Naive thymus-derived CD4-positive, alpha-beta T cell (primary cell): ENCODE measurements at regions not wholly inside any gene's neighbourhood (a gene's known extent, or its start where the extent isn't known, plus 50 kb on each side); places are given as distances from the start of the nearest gene placed in this dataset.
"Not testable (repeated sequence)": the region's sequence is repeated elsewhere in the genome, so short reads cannot be mapped to it uniquely, and the experiment has no call there.

ENCODE experiments used
- ATAC-seq: fragments of 150-1000 bp; cut with Tn5 transposase; 2 replicates; pipeline ENCODE4 v1.10.0; 2021; ENCODE audit warnings: mild to moderate bottlenecking, moderate library complexity
- CTCF ChIA-PET: fragments of 350-600 bp; sonication (Branson Sonifier 250); formaldehyde crosslinking; loops from one replicate; lab custom pipeline; 2021; ENCODE audit warnings: antibody characterized with exemption; lab: Charles Lee
- POLR2A ChIA-PET: fragments of 350-600 bp; sonication (Branson Sonifier 250); formaldehyde crosslinking; loops from one replicate; lab custom pipeline; 2021; ENCODE audit warnings: antibody characterized with exemption, inconsistent platforms; lab: Charles Lee
- DNase-seq, 9 donors: peaks; one replicate each; pipeline versions ENCODE4 v3.0.0 to v3.0.0-alpha.2; 2020 to 2022; ENCODE audit warnings: mixed read lengths in 1 of 9
- H3K27ac ChIP-seq: one replicate; pipeline ENCODE4 v1.7.0; 2013; ENCODE audit warnings: mild to moderate bottlenecking, low read depth, low read length, moderate library complexity
- H3K27me3 ChIP-seq, 2 donors: one replicate each; pipeline ENCODE4 v1.7.0; 2013; ENCODE audit warnings: low read length in 2 of 2, mild to moderate bottlenecking in 2 of 2, moderate library complexity in 2 of 2; ENCODE audit not compliant: control insufficient read depth in 2 of 2, insufficient read depth in 2 of 2
- H3K36me3 ChIP-seq, 3 experiments: 1 replicate in 2 of 3; 2 replicates in 1 of 3; pipeline ENCODE4 v1.7.0; 2013; ENCODE audit warnings: low read length in 3 of 3, mild to moderate bottlenecking in 3 of 3, moderate library complexity in 1 of 3; ENCODE audit not compliant: insufficient read depth in 3 of 3, control insufficient read depth in 2 of 3
- H3K4me1 ChIP-seq, 2 donors: one replicate each; pipeline ENCODE4 v1.7.0; 2013; ENCODE audit warnings: low read length in 2 of 2, mild to moderate bottlenecking in 2 of 2, moderate library complexity in 1 of 2; ENCODE audit not compliant: control insufficient read depth in 2 of 2, insufficient read depth in 2 of 2
- H3K4me3 ChIP-seq: 2 replicates; pipeline ENCODE4 v1.7.0; 2013; ENCODE audit warnings: mild to moderate bottlenecking, low read length
- H3K9me3 ChIP-seq, 3 experiments: 1 replicate in 2 of 3; 2 replicates in 1 of 3; pipeline ENCODE4 v1.7.0; 2013; ENCODE audit warnings: low read length in 3 of 3; ENCODE audit not compliant: control insufficient read depth in 2 of 3
- H3K27ac Mint-ChIP-seq, 9 donors: one replicate each; pipeline ENCODE4 v1.8.0; 2020 to 2022; ENCODE audit warnings: mixed read lengths in 9 of 9, mild to moderate bottlenecking in 8 of 9, moderate library complexity in 5 of 9, inconsistent platforms in 2 of 9
- H3K27me3 Mint-ChIP-seq, 5 donors: one replicate each; pipeline ENCODE4 v1.8.0; 2021 to 2022; ENCODE audit warnings: mixed read lengths in 5 of 5, mild to moderate bottlenecking in 1 of 5
- H3K36me3 Mint-ChIP-seq, 5 donors: one replicate each; pipeline ENCODE4 v1.8.0; 2020 to 2022; ENCODE audit warnings: mixed read lengths in 5 of 5, mild to moderate bottlenecking in 3 of 5, inconsistent platforms in 1 of 5
- H3K4me1 Mint-ChIP-seq, 7 donors: one replicate each; pipeline ENCODE4 v1.8.0; 2020 to 2022; ENCODE audit warnings: mixed read lengths in 7 of 7, mild to moderate bottlenecking in 3 of 7, inconsistent platforms in 1 of 7
- H3K4me3 Mint-ChIP-seq, 10 donors: one replicate each; pipeline ENCODE4 v1.8.0; 2020 to 2022; ENCODE audit warnings: mild to moderate bottlenecking in 10 of 10, mixed read lengths in 10 of 10, moderate library complexity in 6 of 10, inconsistent platforms in 2 of 10
- H3K9me3 Mint-ChIP-seq, 11 donors: one replicate each; pipeline ENCODE4 v1.8.0; 2020 to 2022; ENCODE audit warnings: mixed read lengths in 11 of 11, mild to moderate bottlenecking in 4 of 11, inconsistent platforms in 1 of 11, moderate library complexity in 1 of 11
- intact Hi-C, 2 donors: fragments of 100-400 bp; cut with micrococcal nuclease; formaldehyde crosslinking; loops; one replicate each; pipeline ENCODE4 v1.15.1; 2023

- H3K9me3 Mint-ChIP-seq, result peaks cover 0 to 21% (median 8%) of the 10 kb centered on the region in 11 donors
- H3K4me3 ChIP-seq, POLR2A ChIA-PET, H3K27me3 Mint-ChIP-seq, H3K4me1 ChIP-seq, H3K27ac ChIP-seq, H3K4me1 Mint-ChIP-seq, H3K27ac Mint-ChIP-seq, H3K4me3 Mint-ChIP-seq, H3K36me3 Mint-ChIP-seq, H3K36me3 ChIP-seq, CTCF ChIA-PET, intact Hi-C loops, H3K27me3 ChIP-seq, DNase-seq: not testable (repeated sequence)
- ATAC-seq, result peak; percentile 24
- H3K9me3 ChIP-seq, result peaks cover 0 to 36% (median 0%) of the 10 kb centered on the region in 3 experiments
These were observed 120.6 kb upstream of the TPTE start for GRCh38 chr21:10400622-10401361.

GRCh38 chr21:10402461-10402860 is 118.9 kb upstream of the TPTE start:
- ATAC-seq, result peak; percentile 8
- H3K27me3 Mint-ChIP-seq, H3K4me3 ChIP-seq, CTCF ChIA-PET, H3K36me3 Mint-ChIP-seq, H3K4me1 Mint-ChIP-seq, H3K27ac ChIP-seq, DNase-seq, intact Hi-C loops, H3K4me1 ChIP-seq, H3K27ac Mint-ChIP-seq, H3K4me3 Mint-ChIP-seq, H3K27me3 ChIP-seq, H3K36me3 ChIP-seq, POLR2A ChIA-PET: not testable (repeated sequence)
- peaks cover 0 to 36% (median 0%) of the 10 kb centered on the region in 3 experiments for H3K9me3 ChIP-seq
- H3K9me3 Mint-ChIP-seq, result peaks cover 3 to 28% (median 10%) of the 10 kb centered on the region in 11 donors

- H3K27me3 Mint-ChIP-seq, H3K4me1 Mint-ChIP-seq, H3K36me3 Mint-ChIP-seq, intact Hi-C loops, CTCF ChIA-PET, H3K27ac ChIP-seq, H3K36me3 ChIP-seq, H3K4me1 ChIP-seq, H3K4me3 Mint-ChIP-seq, H3K27me3 ChIP-seq, H3K4me3 ChIP-seq, POLR2A ChIA-PET, H3K27ac Mint-ChIP-seq, ATAC-seq, DNase-seq: not testable (repeated sequence)
- peaks cover 0 to 36% (median 0%) of the 10 kb centered on the region in 3 experiments for H3K9me3 ChIP-seq
- H3K9me3 Mint-ChIP-seq, result peaks cover 3 to 23% (median 9%) of the 10 kb centered on the region in 11 donors
These were observed 116.1 kb upstream of the TPTE start for GRCh38 chr21:10405331-10405730.

- H3K36me3 ChIP-seq, H3K4me1 ChIP-seq, H3K27me3 Mint-ChIP-seq, H3K4me1 Mint-ChIP-seq, H3K27ac Mint-ChIP-seq, H3K4me3 ChIP-seq, H3K36me3 Mint-ChIP-seq, ATAC-seq, H3K4me3 Mint-ChIP-seq, intact Hi-C loops, CTCF ChIA-PET, H3K27me3 ChIP-seq, POLR2A ChIA-PET, DNase-seq, H3K27ac ChIP-seq: not testable (repeated sequence)
- peaks cover 3 to 14% (median 5%) of the 10 kb centered on the region in 11 donors for H3K9me3 Mint-ChIP-seq
- peaks cover 0 to 17% (median 0%) of the 10 kb centered on the region in 3 experiments for H3K9me3 ChIP-seq
These were observed 111.6 kb upstream of the TPTE start for GRCh38 chr21:10409786-10410185.

GRCh38 chr21:10410354-10410929 is 110.9 kb upstream of the TPTE start:
- H3K4me1 Mint-ChIP-seq, H3K36me3 Mint-ChIP-seq, H3K27me3 ChIP-seq, H3K27ac ChIP-seq, H3K27ac Mint-ChIP-seq, H3K4me3 ChIP-seq, H3K36me3 ChIP-seq, H3K4me1 ChIP-seq, H3K4me3 Mint-ChIP-seq, intact Hi-C loops, DNase-seq, ATAC-seq, POLR2A ChIA-PET, CTCF ChIA-PET, H3K27me3 Mint-ChIP-seq, H3K9me3 Mint-ChIP-seq: not testable (repeated sequence)
- peaks cover 0 to 12% (median 0%) of the 10 kb centered on the region in 3 experiments for H3K9me3 ChIP-seq

GRCh38 chr21:10411776-10412526 is 109.4 kb upstream of the TPTE start:
- H3K27me3 ChIP-seq, H3K27ac ChIP-seq, DNase-seq, CTCF ChIA-PET, H3K4me3 Mint-ChIP-seq, H3K4me3 ChIP-seq, H3K9me3 Mint-ChIP-seq, POLR2A ChIA-PET, intact Hi-C loops, H3K36me3 Mint-ChIP-seq, ATAC-seq, H3K4me1 ChIP-seq, H3K27me3 Mint-ChIP-seq, H3K27ac Mint-ChIP-seq, H3K36me3 ChIP-seq, H3K4me1 Mint-ChIP-seq: not testable (repeated sequence)
- H3K9me3 ChIP-seq, result peaks cover 0 to 22% (median 0%) of the 10 kb centered on the region in 3 experiments
